HG02763 (cell line): ENCODE measurements at regions not wholly inside any gene's neighbourhood (a gene's known extent, or its start where the extent isn't known, plus 50 kb on each side); places are given as distances from the start of the nearest gene placed in this dataset.

Experiments
- ATAC-seq: cut with Tn5 transposase; IDR thresholded peaks from one replicate; pipeline ENCODE4 v1.9.1; 2021; ENCODE audit warnings: mild to moderate bottlenecking, moderate library complexity; ENCODE audit not compliant: unreplicated experiment

DNA sequence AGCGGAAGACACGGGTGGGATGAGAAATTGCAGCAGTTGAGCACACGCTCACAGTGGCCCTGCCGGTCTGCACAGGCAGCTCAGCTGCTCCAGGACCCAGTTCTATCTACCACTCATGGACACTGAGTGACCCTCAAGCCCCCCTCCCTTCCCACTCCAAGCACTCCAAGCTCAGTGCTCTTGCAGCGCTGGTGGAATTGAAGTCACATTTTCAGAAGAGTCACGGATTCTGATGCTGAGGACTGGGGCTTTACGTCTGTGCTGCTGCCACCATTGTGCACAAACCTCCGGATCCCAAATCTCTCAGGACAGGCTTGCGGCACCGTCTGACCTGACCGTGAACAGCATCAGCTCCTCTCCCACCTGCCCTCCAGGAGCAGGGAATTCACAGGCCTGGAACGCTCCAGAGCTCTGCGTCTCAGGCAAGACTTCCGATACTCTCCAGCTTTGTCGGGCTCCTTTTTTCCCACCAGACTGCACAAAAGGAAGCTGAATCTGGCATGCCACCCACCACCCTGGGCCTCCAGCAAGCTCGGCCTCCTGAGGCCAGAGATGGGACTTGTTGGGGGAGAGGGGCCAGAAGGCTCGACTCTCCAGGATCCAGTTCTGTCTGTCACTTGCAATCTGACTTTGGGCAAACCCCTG, 213.1 kb upstream of the RTL1 start:
- no peak for ATAC-seq

- ATAC-seq, result no peak
Measured at GRCh38 chr14:101117543-101117942, 214.0 kb upstream of the RTL1 start.

DNA sequence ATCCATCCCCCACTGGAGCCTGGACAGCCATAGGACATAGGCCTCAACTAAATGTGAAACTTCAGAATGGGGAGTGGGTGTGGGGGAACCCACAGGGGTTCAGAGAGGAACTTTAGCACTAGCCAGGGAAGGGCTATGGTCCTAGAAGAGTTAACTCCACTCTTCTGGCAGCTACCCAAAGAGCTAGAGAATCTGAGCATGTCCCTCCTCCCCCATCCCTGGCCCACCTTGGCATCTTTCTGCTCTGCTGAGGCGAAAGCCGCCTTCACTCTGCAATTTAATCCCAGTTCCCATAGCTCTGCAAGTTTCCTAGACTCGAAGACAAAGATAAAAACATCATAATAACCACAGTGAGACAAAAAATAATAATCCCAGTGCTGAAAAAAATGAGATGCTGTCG, 214.7 kb upstream of the RTL1 start:
- ATAC-seq, result no peak

DNA sequence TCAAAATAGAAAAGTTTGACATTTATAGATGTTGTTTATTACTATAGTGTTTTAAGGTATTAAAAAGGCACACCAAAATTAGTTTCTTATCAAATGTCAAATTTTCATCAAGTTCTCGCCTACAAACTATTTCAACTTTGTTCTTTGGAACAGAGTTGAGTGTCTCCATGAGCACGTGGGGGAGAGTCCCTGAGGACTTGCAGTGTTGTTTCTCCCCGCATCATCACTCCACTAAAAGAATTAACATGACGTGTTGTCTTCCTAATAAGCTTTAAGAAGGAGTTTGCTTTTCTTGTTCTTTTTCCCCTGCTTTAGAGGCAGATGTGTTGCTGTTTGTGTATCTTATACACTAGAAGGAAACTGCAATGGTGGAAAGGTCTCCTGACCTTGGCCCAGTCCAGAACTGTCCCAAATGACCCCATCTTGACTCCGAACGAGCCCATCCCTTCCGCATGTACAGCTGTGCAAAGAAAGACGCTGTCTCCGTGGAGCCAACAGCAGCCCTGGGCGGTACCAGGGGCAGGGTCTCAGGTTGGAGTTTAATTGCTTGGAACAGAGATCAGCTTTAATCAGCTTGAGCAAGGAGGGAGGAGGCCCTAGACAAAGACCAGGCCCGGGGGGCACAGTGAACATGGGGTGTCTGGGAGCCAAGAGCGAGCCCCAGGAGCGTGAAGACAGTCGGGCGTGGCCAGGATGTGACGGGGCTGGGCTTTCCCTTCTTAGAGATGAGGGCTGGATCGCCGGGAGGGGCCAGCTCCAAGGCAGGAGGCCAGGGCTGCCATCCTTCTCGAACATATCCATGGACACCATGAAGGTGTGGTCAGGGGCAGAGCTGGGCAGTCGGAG, 215.4 kb upstream of the RTL1 start:
- no peak for ATAC-seq

DNA sequence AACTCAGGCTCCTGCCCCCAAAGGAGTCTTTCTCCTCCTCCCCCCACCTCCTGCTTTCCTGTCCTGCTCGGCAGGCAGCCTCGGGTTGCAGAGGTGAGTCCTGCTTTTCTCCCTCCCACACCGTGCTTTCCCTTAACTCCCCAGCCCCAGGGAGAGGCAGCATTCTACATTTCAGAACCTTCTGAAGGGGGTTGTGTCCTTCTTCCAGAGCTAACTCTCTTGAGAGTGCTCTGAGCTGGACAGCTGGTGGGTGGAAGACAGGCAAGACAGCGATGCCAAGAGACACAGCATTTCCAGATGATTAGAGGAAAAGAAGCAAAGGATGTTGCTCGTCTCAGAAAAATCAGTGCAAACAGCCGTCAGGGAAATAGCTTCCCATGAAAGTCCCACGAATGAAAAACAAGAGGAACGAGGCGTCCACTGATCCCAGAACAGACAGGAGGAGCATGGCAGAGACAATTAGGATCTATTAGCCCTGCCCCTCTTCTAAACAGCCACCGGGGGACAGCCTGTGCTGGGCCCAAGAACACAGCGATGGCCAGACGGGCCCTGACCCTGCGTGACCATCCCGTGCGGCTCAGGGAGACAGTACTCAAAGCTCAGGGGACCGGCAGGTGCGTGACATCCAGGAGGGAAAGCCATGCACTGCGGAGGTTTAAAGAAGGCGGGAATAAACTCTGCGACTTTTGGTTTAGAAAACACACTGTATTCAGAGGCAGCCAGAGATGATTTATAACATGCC, 216.5 kb upstream of the RTL1 start:
- ATAC-seq, result no peak

GRCh38 chr14:101120641-101121507, 217.4 kb upstream of the RTL1 start:
- ATAC-seq, result no peak

- ATAC-seq, result no peak
Measured at GRCh38 chr14:101121508-101122139, 218.1 kb upstream of the RTL1 start.

GRCh38 chr14:101122237-101123141, 219.0 kb upstream of the RTL1 start:
- ATAC-seq, result no peak

- ATAC-seq, result no peak
Measured at GRCh38 chr14:101123618-101124510, 220.3 kb upstream of the RTL1 start.

GRCh38 chr14:101124815-101125214, 221.3 kb upstream of the RTL1 start:
- no peak for ATAC-seq

- ATAC-seq, result no peak
Measured at GRCh38 chr14:101125313-101125712, 221.8 kb upstream of the RTL1 start.

DNA sequence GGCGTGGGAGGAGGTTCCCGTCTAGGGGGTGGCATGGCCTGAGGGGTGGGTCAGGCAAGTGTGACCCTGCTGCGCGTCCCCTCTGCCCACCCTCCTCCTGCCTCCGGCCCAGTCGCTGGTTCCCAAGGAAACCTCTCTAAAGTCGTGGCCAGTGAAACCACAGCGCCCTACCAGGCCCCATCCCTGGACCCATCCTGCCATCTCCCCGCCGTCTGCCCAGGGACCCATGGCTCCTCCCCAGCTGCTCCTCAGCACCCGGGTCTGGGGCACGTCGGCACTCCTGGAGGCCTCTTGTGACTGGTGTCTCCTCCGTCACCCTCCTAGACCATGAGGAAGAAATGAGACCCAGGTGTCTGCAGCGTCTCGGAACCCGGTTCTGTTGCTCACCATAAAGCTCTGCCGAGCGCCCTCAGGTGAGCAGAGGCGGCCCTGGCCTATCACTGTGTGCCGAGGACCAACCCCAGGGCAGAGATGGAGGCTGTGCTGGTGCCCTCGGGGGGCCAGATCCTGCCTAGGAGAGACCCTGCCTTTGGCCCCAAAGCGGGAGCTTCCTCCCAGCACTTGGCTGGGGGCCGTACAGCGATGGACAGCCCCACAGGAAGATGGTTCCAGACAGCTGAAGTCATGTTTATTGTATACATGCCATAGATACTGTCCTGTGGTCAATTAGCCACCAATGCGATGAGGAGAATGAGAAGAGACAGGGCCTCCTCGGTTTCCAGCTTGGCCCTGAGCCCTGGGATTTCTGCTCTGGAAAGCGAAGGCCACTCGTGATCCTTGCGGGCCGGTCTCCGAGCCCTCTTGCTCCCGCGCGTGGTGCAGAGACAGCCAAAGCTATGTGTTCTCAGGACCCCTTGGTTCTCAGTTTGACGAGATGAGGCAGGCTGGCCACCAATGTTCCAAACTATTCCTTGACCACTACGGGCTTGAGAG, 222.5 kb upstream of the RTL1 start:
- no peak for ATAC-seq

GRCh38 chr14:101126731-101127130, 223.2 kb upstream of the RTL1 start:
- ATAC-seq, result no peak

- ATAC-seq, result no peak
Measured at GRCh38 chr14:101127224-101127623, 223.7 kb upstream of the RTL1 start.

DNA sequence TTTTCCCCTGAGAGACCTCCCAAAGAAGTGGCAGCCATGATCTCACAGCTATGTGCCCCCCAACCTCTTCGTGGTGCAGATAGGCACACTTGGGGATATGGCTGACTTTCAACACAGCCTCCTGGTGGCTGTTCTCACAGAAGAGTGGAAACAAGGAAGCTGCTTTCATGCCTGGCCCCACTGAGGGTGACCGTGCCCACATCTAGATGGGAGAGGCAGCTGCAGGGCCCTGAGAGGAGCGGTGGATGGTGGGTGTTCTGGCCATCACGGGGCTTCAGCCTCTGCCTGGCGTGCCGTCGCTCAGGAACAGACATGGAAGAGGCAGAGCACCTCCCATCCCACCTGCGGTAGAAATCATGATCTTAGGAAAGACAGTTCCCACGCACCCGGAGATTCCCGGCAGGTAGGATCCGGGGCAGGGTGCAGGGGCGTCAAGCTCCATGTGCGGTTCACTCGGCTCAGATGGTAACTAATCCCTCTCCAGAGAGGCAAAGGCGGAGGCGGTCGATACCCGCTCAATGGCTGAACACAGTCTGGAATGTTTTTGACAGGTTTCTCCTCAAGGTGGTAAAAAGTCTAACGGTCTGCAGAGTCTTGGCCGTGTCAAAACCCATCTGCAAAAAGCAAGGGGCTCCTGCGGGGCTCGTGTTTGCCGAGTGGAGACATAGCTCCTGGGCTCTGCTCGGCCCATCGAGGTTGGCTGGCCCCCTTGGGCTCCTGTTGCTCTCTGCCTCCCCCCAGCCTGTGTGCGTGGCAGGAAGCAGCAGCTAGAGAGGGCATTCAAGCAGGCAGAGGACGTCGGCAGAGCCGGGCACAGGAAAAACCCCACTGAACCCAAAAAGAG, 225.2 kb upstream of the RTL1 start:
- no peak for ATAC-seq

DNA sequence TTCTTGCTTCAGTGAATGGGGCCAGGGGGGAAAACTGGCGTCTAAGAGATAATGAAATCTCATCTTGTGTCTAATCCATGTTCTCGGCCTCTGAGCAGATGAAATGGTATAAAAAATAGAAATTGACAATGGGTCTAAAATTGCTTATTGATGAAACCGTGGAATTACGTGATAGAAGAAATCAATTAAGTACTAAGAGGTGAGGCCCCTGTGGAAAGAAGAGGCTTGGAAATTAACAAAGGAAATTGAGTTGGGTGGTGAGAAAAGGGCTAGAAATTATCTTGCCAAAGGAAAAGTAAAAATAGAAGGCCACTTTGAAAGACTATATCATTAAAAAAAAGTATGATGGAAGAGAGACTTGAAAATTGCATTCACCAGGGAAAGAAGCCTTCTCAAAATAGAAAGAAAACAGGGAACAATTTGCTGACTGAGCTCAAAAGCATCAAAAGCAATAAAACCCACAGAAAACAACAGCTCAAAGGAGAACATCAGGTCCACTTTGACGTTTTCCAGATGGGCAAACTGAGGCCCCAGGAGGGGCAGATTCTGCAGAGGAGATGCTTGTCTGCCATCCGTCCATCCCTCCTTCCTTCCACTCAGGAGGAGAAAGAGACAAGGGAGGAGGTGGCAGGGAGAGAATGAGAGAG, 226.1 kb upstream of the RTL1 start:
- no peak for ATAC-seq
